ENCODE measurements at regions not wholly inside any gene's neighbourhood (a gene's known extent, or its start where the extent isn't known, plus 50 kb on each side); places are given as distances from the start of the nearest gene placed in this dataset.

DNA sequence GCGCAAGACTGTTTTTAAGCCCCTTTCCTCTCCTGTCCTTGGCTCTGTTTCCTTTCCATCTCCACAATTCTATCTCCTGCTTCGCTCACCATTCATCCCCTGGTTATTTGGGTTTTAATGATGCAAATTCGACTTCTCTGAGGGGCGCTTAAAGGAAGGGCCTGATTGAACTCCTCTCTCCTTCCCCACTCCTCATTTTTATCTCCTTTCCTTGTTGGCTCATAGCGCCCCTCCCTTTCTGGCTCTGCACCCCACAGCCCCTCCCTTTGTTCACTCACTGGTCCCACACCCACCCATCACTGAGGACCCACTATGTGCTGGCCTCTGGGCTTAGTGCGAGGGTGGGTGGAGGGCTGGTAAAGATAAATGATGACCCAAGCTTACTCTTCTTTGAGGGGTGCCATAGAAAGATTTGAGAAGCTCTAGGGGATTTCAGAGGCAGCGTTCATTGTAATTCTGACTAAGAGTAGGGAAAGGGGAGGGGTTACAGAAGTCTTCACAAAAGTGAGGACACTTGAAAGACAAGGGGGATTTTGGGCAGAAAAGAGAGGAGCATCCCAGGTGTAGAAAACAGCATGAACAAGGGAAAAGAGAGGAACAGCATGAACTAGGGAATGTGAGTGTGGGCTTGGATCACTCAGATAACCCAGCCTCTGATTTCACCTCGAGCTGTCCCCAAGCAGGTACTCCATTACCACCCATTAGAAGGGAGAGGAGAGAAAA, 507.8 kb downstream of the CD83 start:
- DNase-seq, result no peak

GRCh38 chr6:14626556-14626955, 509.0 kb downstream of the CD83 start:
- no peak for DNase-seq

GRCh38 chr6:14630016-14630415, 512.4 kb downstream of the CD83 start:
- DNase-seq, result no peak

GRCh38 chr6:14633479-14633878, 515.9 kb downstream of the CD83 start:
- DNase-seq, result no peak

DNA sequence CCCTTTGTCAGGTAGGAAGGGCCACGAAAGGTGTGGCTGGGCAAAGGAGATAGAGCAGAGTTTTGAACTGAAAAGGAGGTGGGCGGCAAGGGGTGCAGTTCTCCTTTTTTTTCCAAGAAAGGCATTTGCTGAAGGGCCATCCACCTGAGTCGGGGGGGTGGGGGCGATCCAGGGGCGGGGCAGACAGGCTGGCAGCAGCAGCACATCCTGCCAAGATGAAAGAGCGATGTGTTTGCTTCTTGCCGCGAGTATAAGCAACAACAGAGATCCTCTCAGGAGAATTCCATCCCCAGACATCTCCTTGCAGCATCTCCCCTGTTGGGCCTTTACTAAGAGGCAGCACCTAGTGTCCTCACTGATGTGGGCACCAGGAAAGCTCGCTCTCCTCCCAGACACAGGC, 516.5 kb downstream of the CD83 start:
- DNase-seq, result no peak

DNA sequence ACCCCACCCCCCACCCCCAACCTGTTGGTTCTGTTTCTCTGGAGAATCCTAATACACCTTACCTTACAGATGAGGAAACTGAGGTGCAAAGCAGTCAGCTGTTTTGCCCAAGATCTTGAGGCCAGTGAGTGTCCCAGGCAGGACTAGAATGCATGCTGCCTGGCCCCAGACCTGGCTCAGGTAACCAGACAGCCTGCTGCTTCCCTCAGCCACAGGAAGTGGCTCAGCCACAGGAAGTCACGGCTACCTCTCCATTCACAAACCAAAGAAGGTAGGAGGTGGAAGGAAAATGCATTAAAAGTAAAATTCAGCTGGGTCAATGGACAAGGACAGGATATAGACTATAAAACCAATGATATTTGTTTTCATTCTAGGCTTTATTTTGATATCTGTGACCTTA, 517.6 kb downstream of the CD83 start:
- DNase-seq, result peak; percentile 22

DNA sequence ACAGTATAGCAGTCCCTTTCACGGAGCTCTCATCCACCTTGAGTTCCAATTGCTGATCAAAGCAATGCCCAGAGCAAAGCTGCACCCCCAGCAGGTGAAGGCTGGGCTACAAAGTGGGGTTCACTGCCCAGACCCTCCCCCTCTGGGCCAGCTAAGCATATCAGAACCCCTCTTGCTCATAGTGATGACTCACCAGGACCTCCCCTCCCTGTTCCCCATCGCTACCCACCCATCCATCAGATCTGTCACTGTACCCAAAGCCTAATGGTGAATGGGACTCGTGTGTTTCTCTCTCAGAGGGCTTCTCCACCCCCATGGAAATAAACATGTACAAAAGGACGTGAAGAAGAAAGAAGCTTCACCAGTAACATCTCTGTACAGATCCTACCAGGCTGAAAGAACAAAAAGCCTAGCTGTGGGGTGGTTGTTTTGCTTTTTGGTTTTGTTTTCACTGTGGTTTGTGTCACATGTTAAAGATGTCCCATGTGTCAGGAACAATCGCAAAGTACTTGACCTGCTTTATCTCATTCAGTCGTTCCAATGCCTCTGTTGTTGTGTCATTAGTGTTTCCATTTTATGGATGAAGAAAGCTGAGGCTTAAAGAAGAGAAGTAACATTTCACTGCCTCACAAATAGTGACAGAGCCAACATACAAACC, 518.5 kb downstream of the CD83 start:
- no peak for DNase-seq

DNA sequence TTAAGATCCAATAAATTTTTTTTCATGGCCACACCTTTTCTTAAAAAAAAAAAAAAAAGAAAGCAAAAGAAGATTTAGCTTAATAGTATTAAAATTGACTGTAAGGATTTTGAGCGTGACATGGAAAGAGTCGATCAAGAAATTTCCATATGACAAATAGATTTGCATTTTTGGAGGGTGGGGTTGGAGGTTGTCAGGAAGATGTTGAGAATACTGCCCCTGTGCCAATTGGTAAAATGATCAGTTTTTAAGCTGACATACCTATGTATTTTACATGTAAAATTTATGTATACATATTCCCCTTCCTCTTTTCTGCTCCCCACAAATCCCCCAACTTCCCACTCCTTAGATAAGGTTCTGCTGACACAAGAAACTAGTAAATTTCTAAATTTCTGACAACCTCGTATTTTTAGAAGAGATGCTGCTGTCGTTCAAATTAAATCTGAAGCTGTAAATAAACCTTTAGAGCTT, 520.9 kb downstream of the CD83 start:
- no peak for DNase-seq

GRCh38 chr6:14638906-14639761, 521.6 kb downstream of the CD83 start:
- DNase-seq, result no peak

DNA sequence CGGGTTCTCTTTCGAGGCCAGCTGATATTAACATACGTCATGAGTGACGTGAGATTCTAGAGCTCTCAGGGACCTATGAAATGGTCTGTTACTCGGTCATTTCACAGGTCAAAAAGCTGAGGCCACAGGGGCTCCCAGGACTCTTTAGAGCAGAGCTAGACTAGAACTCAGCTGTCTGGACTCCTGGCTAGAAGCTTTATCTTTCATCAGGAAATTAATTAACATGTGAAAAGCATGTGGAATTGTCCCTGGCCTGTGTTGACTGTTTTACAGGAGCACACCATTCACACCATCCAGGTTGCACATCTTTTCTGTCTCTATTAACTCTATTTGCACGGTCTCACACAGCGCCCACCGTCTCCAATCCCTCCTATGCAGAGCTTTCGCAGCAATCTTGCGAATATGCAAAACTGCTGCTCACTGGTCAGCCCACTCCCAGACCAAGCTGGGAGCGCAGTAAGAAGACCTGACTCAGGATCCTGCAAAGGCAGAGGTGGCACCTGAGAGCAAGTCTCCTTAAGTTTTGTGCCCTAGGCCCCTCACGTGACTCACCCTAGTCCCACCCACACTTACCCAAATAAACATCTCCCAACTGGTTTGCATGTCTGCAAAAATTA, 522.5 kb downstream of the CD83 start:
- no peak for DNase-seq

GRCh38 chr6:14640631-14641030, 523.1 kb downstream of the CD83 start:
- DNase-seq, result no peak

- DNase-seq, result no peak
Measured at GRCh38 chr6:14641423-14642135, 524.0 kb downstream of the CD83 start.

DNA sequence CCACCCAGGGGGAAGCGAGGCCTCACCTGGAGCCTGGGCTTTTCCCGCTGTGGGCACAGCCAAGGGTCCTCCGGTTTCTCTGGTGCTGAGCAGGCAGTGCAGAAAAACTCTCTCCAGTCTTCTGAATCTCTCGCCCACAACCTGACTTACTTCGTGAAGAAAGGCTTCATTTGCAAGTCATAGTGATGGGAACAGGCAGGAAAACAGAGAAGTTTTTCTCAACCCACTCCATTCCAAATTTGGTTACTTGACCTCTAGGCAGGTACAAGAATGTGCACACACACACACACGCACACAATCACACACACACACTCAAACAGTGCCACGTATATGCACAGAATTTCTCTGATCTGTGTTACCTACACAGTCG, 524.5 kb downstream of the CD83 start:
- no peak for DNase-seq

GRCh38 chr6:14642842-14643241, 525.3 kb downstream of the CD83 start:
- DNase-seq, result no peak

DNA sequence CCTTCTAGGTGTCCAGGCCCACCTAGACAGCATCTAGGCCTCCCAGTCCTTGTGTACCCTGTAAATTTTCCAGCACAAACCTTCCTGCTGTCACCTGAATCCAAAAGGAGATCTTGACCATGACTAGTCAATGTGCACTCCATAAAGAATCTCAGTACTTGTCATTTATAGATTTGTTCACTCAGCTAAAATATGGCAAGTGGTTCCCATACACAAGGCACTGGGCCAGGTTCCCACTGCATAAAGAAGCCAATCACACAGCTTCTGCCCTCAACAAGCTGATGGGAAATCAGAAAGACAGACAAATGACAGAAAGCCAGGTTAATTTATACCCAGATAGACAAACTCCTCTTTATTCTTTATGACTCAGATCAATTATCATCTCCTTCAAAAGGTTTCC, 526.8 kb downstream of the CD83 start:
- DNase-seq, result no peak

DNA sequence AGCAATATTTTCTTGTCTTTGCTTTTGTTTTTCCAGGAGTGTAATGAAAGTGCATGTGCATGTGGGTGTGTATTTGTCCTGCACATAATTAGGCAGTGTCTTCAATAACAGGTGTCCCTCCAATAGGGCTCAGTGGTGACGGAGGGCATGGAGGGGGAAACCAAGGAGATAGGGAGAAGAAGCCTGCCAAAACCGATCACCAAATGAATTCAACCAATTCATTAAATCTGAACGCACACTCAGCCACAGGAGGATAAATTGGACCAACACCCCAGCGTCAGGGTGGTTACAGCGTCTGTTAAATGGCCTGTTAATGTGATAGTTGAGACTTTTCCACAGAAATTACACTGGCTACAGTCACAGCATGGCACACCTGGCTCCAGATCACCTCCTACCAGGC, 527.6 kb downstream of the CD83 start:
- no peak for DNase-seq

GRCh38 chr6:14645841-14646240, 528.3 kb downstream of the CD83 start:
- no peak for DNase-seq

GRCh38 chr6:14646371-14646770, 528.8 kb downstream of the CD83 start:
- no peak for DNase-seq

DNA sequence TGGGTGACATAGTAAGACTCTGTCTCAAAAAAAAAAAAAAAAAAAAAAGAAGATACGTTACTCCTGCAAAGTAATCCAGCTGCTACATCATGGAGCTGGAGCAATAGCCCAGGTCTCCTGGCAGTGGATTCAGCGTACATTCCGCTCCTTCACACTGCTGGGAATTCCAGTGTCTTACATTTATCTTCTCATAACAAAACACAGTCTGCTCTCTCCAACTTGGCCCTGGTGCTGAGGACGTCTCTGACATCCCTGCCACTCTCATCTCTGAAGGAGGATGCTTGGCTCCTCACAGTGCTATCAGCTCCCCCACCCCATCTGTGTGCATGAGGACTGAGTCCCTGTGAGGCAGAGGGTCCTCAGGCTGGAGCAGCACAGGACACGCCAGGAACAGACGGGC, 529.8 kb downstream of the CD83 start:
- DNase-seq, result no peak

DNA sequence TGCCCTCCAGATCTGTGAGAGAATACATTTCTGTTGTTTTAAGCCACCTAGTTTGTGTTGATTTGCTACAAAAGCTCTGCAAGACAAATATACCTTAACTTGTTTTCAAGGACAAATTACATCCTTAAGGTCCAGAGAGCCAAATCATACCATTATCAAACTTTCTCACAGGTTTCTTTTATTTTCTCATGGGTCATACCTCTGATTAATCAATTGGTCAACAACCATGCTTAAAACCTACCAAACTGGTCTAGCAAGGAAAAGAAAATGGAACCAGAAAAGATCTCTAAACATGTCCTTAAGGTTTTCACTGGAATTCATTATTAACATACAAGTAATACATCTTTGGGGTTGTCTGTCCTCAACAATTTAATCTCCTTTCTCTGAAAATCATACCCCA, 535.0 kb downstream of the CD83 start:
- DNase-seq, result no peak

DNA sequence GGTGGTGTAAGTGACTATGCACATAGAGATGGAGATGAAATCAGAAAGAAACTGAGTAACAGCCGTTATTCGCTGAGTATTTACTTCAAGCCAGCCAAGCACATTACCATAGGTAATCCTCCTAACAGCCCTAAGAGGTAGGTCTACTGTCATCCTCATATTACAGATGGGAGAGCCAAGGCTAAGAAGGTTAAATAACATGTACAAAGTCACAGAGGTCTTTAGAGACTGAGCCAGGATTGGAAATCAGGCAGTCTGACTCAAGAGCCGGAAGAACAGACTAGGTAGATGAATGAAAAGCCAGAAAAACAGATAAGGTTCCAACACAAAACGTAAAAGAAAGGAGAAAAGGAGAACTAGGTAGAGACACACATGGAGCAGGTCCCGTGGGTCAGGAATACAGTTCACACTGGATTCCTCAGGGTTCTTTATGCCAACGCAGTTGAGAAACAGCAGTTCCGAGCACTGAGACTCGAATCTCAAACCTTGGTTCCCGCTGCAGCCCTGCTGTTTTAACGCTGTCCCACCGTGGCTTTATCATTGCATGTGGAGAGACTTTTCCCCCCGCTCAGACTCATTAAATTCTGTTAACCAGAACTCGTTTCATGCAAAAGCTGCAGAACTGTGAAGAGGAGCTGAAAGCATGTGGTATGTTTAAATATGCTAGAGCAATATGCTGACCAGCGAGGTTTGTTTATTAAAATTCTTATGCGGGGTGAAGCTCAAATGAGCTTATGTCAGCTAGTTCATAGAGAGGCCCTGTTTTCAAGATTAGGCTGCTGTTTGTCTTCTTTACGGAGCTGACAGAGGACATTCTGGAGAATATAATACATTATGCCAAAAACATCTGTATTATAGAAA, 537.9 kb downstream of the CD83 start:
- no peak for DNase-seq

DNA sequence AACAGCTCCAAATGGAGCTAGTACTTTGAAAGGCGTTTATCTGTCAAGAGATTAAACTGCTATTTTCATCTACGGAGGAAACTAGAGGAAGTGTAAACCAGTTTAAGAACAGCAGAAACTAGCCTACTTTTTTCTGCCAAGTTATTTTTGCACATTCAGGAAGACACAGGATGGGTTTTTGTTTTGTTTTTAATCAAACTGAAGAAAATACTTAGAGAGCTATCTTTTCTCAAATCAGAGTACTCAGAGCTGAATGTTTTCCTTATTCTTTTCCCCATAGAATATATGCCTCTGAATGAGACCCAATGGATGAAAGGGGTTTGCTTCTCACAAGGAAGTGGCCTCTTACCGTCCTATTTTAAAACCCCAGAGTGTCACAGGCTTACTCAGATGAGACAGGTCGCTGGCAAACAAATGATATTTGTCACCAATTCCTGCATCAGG, 538.5 kb downstream of the CD83 start:
- no peak for DNase-seq
